GM12878 (cell line): ENCODE measurements at regions not wholly inside any gene's neighbourhood (a gene's known extent, or its start where the extent isn't known, plus 50 kb on each side); places are given as distances from the start of the nearest gene placed in this dataset.

Source experiments
- ATAC-seq: fragments of 200-7000 bp; cut with Tn5 transposase; 3 replicates; pipeline ENCODE4 v1.9.1; 2020; ENCODE audit warnings: mild to moderate bottlenecking, moderate library complexity
- BruUV-seq: library from RNA; stranded (reverse); fragments of 400-500 nt; replicated peaks from 2 replicates; lab custom pipeline; 2021; lab: Mats Ljungman, UMichigan
- CTCF ChIA-PET: fragments of 300-600 bp; sonication (Branson Sonifier 250); formaldehyde crosslinking; extraction: SDS; loops from one replicate; lab custom pipeline; 2021; ENCODE audit warnings: inconsistent platforms; lab: Yijun Ruan, JAX
- POLR2A ChIA-PET: fragments of 350-600 bp; formaldehyde crosslinking; extraction: SDS; loops from one replicate; lab custom pipeline; 2021; ENCODE audit warnings: inconsistent platforms; lab: Charles Lee
- RAD21 ChIA-PET: fragments of 300-600 bp; sonication (Branson Sonifier 250); formaldehyde crosslinking; loops from one replicate; lab custom pipeline; 2023; ENCODE audit warnings: antibody characterized with exemption; ENCODE audit not compliant: unreplicated experiment; lab: Charles Lee
- SMC1A ChIA-PET: fragments of 300-600 bp; sonication (Branson Sonifier 250); formaldehyde crosslinking; loops from one replicate; lab custom pipeline; 2023; ENCODE audit not compliant: unreplicated experiment, uncharacterized antibody; lab: Charles Lee
- DNase-seq: peaks from one replicate; pipeline ENCODE4 v3.0.0-alpha.2; 2011; ENCODE audit warnings: low read depth, low spot score
- FAIRE-seq: peaks from 3 replicates; lab custom pipeline; 2011; peaks lifted over from hg19 to GRCh38; lab: Jason Lieb, UNC
- H2AFZ ChIP-seq: 2 replicates; pipeline ENCODE4 v1.6.0; 2011; ENCODE audit warnings: low read depth, low read length, control low read depth; ENCODE audit not compliant: control insufficient read depth
- H3K27ac ChIP-seq: 2 replicates; pipeline ENCODE4 v1.5.1; 2011; ENCODE audit warnings: control low read depth; ENCODE audit not compliant: control insufficient read depth, insufficient read depth
- H3K27me3 ChIP-seq, 2 experiments: replicated peaks in 1 of 2; 2 replicates each; pipeline versions ENCODE4 v1.6.0 to v1.6.1; 2011; ENCODE audit warnings: low read length in 1 of 2; ENCODE audit not compliant: control insufficient read depth in 2 of 2, insufficient read depth in 2 of 2
- H3K36me3 ChIP-seq, 2 experiments: 2 replicates each; pipeline ENCODE4 v1.5.1; 2011; ENCODE audit warnings: low read length in 1 of 2; ENCODE audit not compliant: control insufficient read depth in 2 of 2, insufficient read depth in 2 of 2
- H3K4me1 ChIP-seq: 2 replicates; pipeline ENCODE4 v1.6.1; 2011; ENCODE audit warnings: mild to moderate bottlenecking, low read length, moderate library complexity, mixed read lengths; ENCODE audit not compliant: control insufficient read depth, insufficient read depth
- H3K4me2 ChIP-seq: 2 replicates; pipeline ENCODE4 v1.6.0; 2011; ENCODE audit warnings: control low read depth; ENCODE audit not compliant: control insufficient read depth, insufficient read depth
- H3K4me3 ChIP-seq: fragments of 200-600 bp; sonication (generic); 2 replicates; pipeline ENCODE4 v1.5.1; 2016
- H3K79me2 ChIP-seq: 2 replicates; pipeline ENCODE4 v1.6.0; 2011; ENCODE audit warnings: low read length; ENCODE audit not compliant: control insufficient read depth, insufficient read depth
- H3K9ac ChIP-seq: 2 replicates; pipeline ENCODE4 v1.8.0; 2011; ENCODE audit warnings: low read length, control low read depth, mixed read lengths; ENCODE audit not compliant: control insufficient read depth, insufficient read depth
- H3K9me3 ChIP-seq: replicated peaks from 3 replicates; pipeline ENCODE4 v1.5.1; 2011; ENCODE audit warnings: mild to moderate bottlenecking, low read length; ENCODE audit not compliant: control insufficient read depth, insufficient read depth
- H4K20me1 ChIP-seq: 2 replicates; pipeline ENCODE4 v1.6.0; 2011; ENCODE audit not compliant: control insufficient read depth, insufficient read depth
- ATF7 ChIP-seq: fragments of 450-650 bp; IDR thresholded peaks from 2 replicates; pipeline ENCODE4 v1.6.1; 2016; ENCODE audit warnings: low read depth, mild to moderate bottlenecking
- CEBPB ChIP-seq, 2 experiments: fragments of 150-350 bp in 1 of 2; IDR thresholded peaks; 2 replicates each; pipeline ENCODE4 v1.6.1; 2012 to 2014; ENCODE audit warnings: low read depth in 2 of 2, low read length in 2 of 2, borderline replicate concordance in 1 of 2, inconsistent platforms in 1 of 2
- CHD2 ChIP-seq: IDR thresholded peaks from 2 replicates; pipeline ENCODE4 v1.6.1; 2011; ENCODE audit warnings: low read depth, low read length, improper control_type of control experiment, borderline replicate concordance
- E2F8 ChIP-seq: fragments of 450-650 bp; IDR thresholded peaks from 2 replicates; pipeline ENCODE4 v1.6.1; 2018; ENCODE audit warnings: mild to moderate bottlenecking, low read depth, moderate library complexity; ENCODE audit not compliant: partially characterized antibody
- EED ChIP-seq: sonication (generic); IDR thresholded peaks from 2 replicates; pipeline ENCODE4 v1.6.1; 2016; ENCODE audit warnings: antibody characterized with exemption, low read depth
- FOS ChIP-seq: IDR thresholded peaks from 3 replicates; pipeline ENCODE4 v1.6.1; 2011; ENCODE audit warnings: borderline replicate concordance; ENCODE audit not compliant: insufficient read length; ENCODE audit errors: extremely low read depth
- MEF2B ChIP-seq: fragments of 450-650 bp; IDR thresholded peaks from 2 replicates; pipeline ENCODE4 v1.6.1; 2018; ENCODE audit warnings: mild to moderate bottlenecking, moderate library complexity; ENCODE audit not compliant: partially characterized antibody, poor library complexity, severe bottlenecking
- MTA3 ChIP-seq: IDR thresholded peaks from 2 replicates; pipeline ENCODE4 v1.6.1; 2012; ENCODE audit warnings: low read length, inconsistent platforms, borderline replicate concordance
- NRF1 ChIP-seq: conservative IDR thresholded peaks from 2 replicates; pipeline ENCODE4 v1.6.1; 2011; ENCODE audit warnings: mild to moderate bottlenecking, low read depth, low read length, improper control_type of control experiment
- PKNOX1 ChIP-seq: fragments of 450-650 bp; IDR thresholded peaks from 2 replicates; pipeline ENCODE4 v1.6.1; 2016; ENCODE audit warnings: mild to moderate bottlenecking
- SMARCA5 ChIP-seq: fragments of 450-650 bp; IDR thresholded peaks from 2 replicates; pipeline ENCODE4 v1.6.1; 2017; ENCODE audit warnings: mild to moderate bottlenecking
- SREBF1 ChIP-seq: IDR thresholded peaks from 2 replicates; pipeline ENCODE4 v1.6.1; 2012; ENCODE audit warnings: mild to moderate bottlenecking, low read length
- STAT1 ChIP-seq: fragments of 450-650 bp; conservative IDR thresholded peaks from 2 replicates; pipeline ENCODE4 v1.6.1; 2014; ENCODE audit warnings: antibody characterized with exemption, mild to moderate bottlenecking
- YY1 ChIP-seq: IDR thresholded peaks from 2 replicates; pipeline ENCODE4 v1.6.1; 2011; ENCODE audit warnings: low read depth, mild to moderate bottlenecking, low read length
- ZBTB11 ChIP-seq: fragments of 450-650 bp; formaldehyde crosslinking; IDR thresholded peaks from 2 replicates; pipeline ENCODE4 v1.5.0; 2022; ENCODE audit warnings: mild to moderate bottlenecking, missing genetic modification characterization
- ZNF622 ChIP-seq: fragments of 450-650 bp; IDR thresholded peaks from 2 replicates; pipeline ENCODE4 v1.6.1; 2017; ENCODE audit warnings: mild to moderate bottlenecking, inconsistent platforms
- WGBS: methylation state at CpG from one replicate; pipeline ENCODE4 v1.1.6; 2016; ENCODE audit warnings: low lambda C conversion rate; ENCODE audit not compliant: insufficient replicate concordance, insufficient coverage; ENCODE audit errors: missing lambda C conversion rate; 5-methylcytosine and 5-hydroxymethylcytosine counted together
- in situ Hi-C: fragments of 300-500 bp; cut with MboI; formaldehyde crosslinking; loops from 9 replicates; pipeline ENCODE4 v1.14.3; 2018; ENCODE audit warnings: mixed read lengths
- intact Hi-C: fragments of 100-400 bp; cut with micrococcal nuclease; formaldehyde crosslinking; loops from one replicate; pipeline ENCODE4 v1.14.2; 2022; ENCODE audit not compliant: unreplicated experiment
- TF ChIP-seq, protein P1 (sequence below): IDR thresholded peaks from 2 replicates; pipeline ENCODE4 v1.6.1; 2012; ENCODE audit warnings: low read depth, low read length, improper control_type of control experiment

- no peak overlapping the region for H3K9ac ChIP-seq
- no peaks in the 10 kb centered on the region for H3K4me1 ChIP-seq
- POLR2A ChIA-PET = no interaction called here
- no peak overlapping the region for H2AFZ ChIP-seq
- no peak overlapping the region for H3K4me3 ChIP-seq
- ATAC-seq (no peak), FAIRE-seq (no peak), DNase-seq (no peak)
- H3K9me3 ChIP-seq = no peaks in the 10 kb centered on the region
- SMC1A ChIA-PET = no interaction called here
- intact Hi-C loops (no loop called here), in situ Hi-C loops (no loop called here)
- no peaks in the 10 kb centered on the region for H3K79me2 ChIP-seq
- H3K4me2 ChIP-seq = no peak overlapping the region
- RAD21 ChIA-PET = no interaction called here
- no peaks in the 10 kb centered on the region for H4K20me1 ChIP-seq
- no peaks in the 10 kb centered on the region for H3K27me3 ChIP-seq
- BruUV-seq = no TSS peak
- H3K27ac ChIP-seq = no peak overlapping the region
- H3K36me3 ChIP-seq = no peaks in the 10 kb centered on the region
- CTCF ChIA-PET = no interaction called here
- 0% methylated on average over 2 of the region's 2 CpGs for WGBS
- no peak for TF ChIP-seq YY1
- no peak for TF ChIP-seq MEF2B
- no peak for TF ChIP-seq NRF1
- no peak for TF ChIP-seq PKNOX1
- TF ChIP-seq STAT1 = no peak
- TF ChIP-seq ZNF622 = no peak
- TF ChIP-seq FOS = no peak
- TF ChIP-seq CEBPB (IDR thresholded peaks at IDR 0.05; ENCODE audit: borderline replicate concordance in 1 of 2, low read depth in 2 of 2, low read length in 2 of 2) = no peak
- no peak for TF ChIP-seq E2F8
- no peak for TF ChIP-seq MTA3
- TF ChIP-seq ATF7 = no peak
- TF ChIP-seq ZBTB11 (CRISPR knock-in tag) = no peak
- TF ChIP-seq SMARCA5 = no peak
- no peak for TF ChIP-seq CHD2
- TF ChIP-seq, protein P1, sequence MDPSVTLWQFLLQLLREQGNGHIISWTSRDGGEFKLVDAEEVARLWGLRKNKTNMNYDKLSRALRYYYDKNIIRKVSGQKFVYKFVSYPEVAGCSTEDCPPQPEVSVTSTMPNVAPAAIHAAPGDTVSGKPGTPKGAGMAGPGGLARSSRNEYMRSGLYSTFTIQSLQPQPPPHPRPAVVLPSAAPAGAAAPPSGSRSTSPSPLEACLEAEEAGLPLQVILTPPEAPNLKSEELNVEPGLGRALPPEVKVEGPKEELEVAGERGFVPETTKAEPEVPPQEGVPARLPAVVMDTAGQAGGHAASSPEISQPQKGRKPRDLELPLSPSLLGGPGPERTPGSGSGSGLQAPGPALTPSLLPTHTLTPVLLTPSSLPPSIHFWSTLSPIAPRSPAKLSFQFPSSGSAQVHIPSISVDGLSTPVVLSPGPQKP = no peak
- TF ChIP-seq EED = no peak
- TF ChIP-seq SREBF1 = no peak
Observed at GRCh38 chr11:41522899-41523672, 63.6 kb upstream of the LRRC4C start.
